K562 (cell line): ENCODE measurements at regions not wholly inside any gene's neighbourhood (a gene's known extent, or its start where the extent isn't known, plus 50 kb on each side); places are given as distances from the start of the nearest gene placed in this dataset.
A peak's percentile ranks its signal among the peaks of the same experiment; 100 is the strongest.

Experiments
- ATAC-seq: fragments of 200-7000 bp; cut with Tn5 transposase; 3 replicates; pipeline ENCODE4 v1.9.1; 2020; ENCODE audit warnings: moderate library complexity
- BruUV-seq: library from RNA; stranded (reverse); fragments of 400-500 nt; replicated peaks from 2 replicates; lab custom pipeline; 2021; lab: Mats Ljungman, UMichigan
- CTCF ChIA-PET: fragments of 300-600 bp; formaldehyde crosslinking; extraction: SDS; loops from one replicate; lab custom pipeline; 2021; ENCODE audit warnings: low intra/inter-chr PET ratio; lab: Yijun Ruan, JAX
- POLR2A ChIA-PET: fragments of 300-600, 350-650 bp; sonication (Branson Sonifier 250); formaldehyde crosslinking; extraction: SDS; loops from one replicate; lab custom pipeline; 2021; ENCODE audit warnings: antibody characterized with exemption, inconsistent platforms; lab: Yijun Ruan, JAX
- DNase-seq, 4 experiments: peaks; one replicate each; pipeline versions ENCODE4 v3.0.0 to v3.0.0-alpha.2; 2011 to 2018; ENCODE audit warnings: low spot score in 3 of 4, mixed read lengths in 3 of 4; ENCODE audit errors: extremely low read depth in 1 of 4
- FAIRE-seq: peaks from 2 replicates; lab custom pipeline; 2011; peaks lifted over from hg19 to GRCh38; lab: Jason Lieb, UNC
- H2AFZ ChIP-seq: 2 replicates; pipeline ENCODE4 v1.6.0; 2011; ENCODE audit warnings: low read depth, low read length, control low read depth, inconsistent platforms
- H3K27ac ChIP-seq: fragments of 200-600 bp; 3 replicates; pipeline ENCODE4 v1.8.0; 2011; ENCODE audit warnings: low read depth, mild to moderate bottlenecking, control low read depth, inconsistent platforms, low read length, moderate library complexity, mixed read lengths; ENCODE audit errors: extremely low read depth
- H3K27me3 ChIP-seq, 2 experiments: fragments of 300-600 bp in 1 of 2; 2 replicates in 1 of 2; 3 replicates in 1 of 2; pipeline versions ENCODE4 v1.6.0 to v1.8.0; 2011; ENCODE audit warnings: inconsistent platforms in 2 of 2, low read length in 2 of 2, mild to moderate bottlenecking in 1 of 2, mixed read lengths in 1 of 2, moderate library complexity in 1 of 2; ENCODE audit not compliant: control insufficient read depth in 2 of 2, insufficient read depth in 2 of 2
- H3K36me3 ChIP-seq: fragments of 300-600 bp; 3 replicates; pipeline ENCODE4 v1.8.0; 2011; ENCODE audit warnings: mild to moderate bottlenecking, low read length, inconsistent platforms; ENCODE audit not compliant: control insufficient read depth, insufficient read depth
- H3K4me1 ChIP-seq, 2 experiments: fragments of 200-600 bp in 1 of 2; replicated peaks in 1 of 2; 2 replicates in 1 of 2; 3 replicates in 1 of 2; pipeline versions ENCODE4 v1.5.1 to v1.8.0; 2011; ENCODE audit warnings: inconsistent platforms in 2 of 2, low read length in 2 of 2, mild to moderate bottlenecking in 1 of 2, mixed read lengths in 1 of 2, moderate library complexity in 1 of 2; ENCODE audit not compliant: control insufficient read depth in 2 of 2, insufficient read depth in 2 of 2
- H3K4me2 ChIP-seq: 2 replicates; pipeline ENCODE4 v1.6.1; 2011; ENCODE audit warnings: low read length, control low read depth, inconsistent platforms, mixed read lengths; ENCODE audit not compliant: insufficient read depth
- H3K4me3 ChIP-seq: fragments of 200-600 bp; sonication (generic), shearing (Covaris generic); 2 replicates; pipeline ENCODE4 v1.5.1; 2016; ENCODE audit warnings: control low read depth, inconsistent platforms
- H3K79me2 ChIP-seq: fragments of 200-600 bp; 3 replicates; pipeline ENCODE4 v1.8.0; 2011; ENCODE audit warnings: low read length, inconsistent platforms; ENCODE audit not compliant: control insufficient read depth, insufficient read depth
- H3K9ac ChIP-seq, 2 experiments: 2 replicates each; pipeline versions ENCODE4 v1.6.0 to v1.6.1; 2011; ENCODE audit warnings: low read depth in 2 of 2, low read length in 2 of 2, control low read depth in 1 of 2, inconsistent platforms in 1 of 2, mild to moderate bottlenecking in 1 of 2, mixed read lengths in 1 of 2; ENCODE audit not compliant: insufficient read depth in 1 of 2
- H3K9me1 ChIP-seq: one replicate; pipeline ENCODE4 v1.6.0; 2011; ENCODE audit warnings: inconsistent platforms, mild to moderate bottlenecking, low read length, moderate library complexity; ENCODE audit not compliant: control insufficient read depth, insufficient read depth
- H3K9me3 ChIP-seq: replicated peaks from 2 replicates; pipeline ENCODE4 v1.5.1; 2011; ENCODE audit warnings: low read depth, low read length, inconsistent platforms; ENCODE audit not compliant: control insufficient read depth, insufficient read depth
- H4K20me1 ChIP-seq: replicated peaks from 2 replicates; pipeline ENCODE4 v1.6.1; 2011; ENCODE audit warnings: low read length, inconsistent platforms, mixed read lengths; ENCODE audit not compliant: control insufficient read depth, insufficient read depth
- KAT2B ChIP-seq: IDR thresholded peaks from one replicate; pipeline ENCODE4 v1.6.1; 2012; ENCODE audit warnings: low read depth, mild to moderate bottlenecking, control low read depth, inconsistent platforms, low read length, moderate library complexity
- ZNF165 ChIP-seq: fragments of 250-450 bp; sonication (Bioruptor Pico); IDR thresholded peaks from 2 replicates; pipeline ENCODE4 v1.4.0; 2020; ENCODE audit warnings: borderline replicate concordance
- ZNF316 ChIP-seq: fragments of 450-650 bp; IDR thresholded peaks from 2 replicates; pipeline ENCODE4 v1.6.1; 2016
- WGBS: fragments of 100-300 bp; shearing (Covaris generic); methylation state at CpG from one replicate; pipeline ENCODE4 v1.1.6; 2016; ENCODE audit warnings: low coverage, mixed read lengths; ENCODE audit not compliant: insufficient coverage; ENCODE audit errors: missing lambda C conversion rate; 5-methylcytosine and 5-hydroxymethylcytosine counted together
- in situ Hi-C: fragments of 300-500 bp; cut with MboI; formaldehyde crosslinking; loops from 4 replicates; pipeline ENCODE4 v1.15.0; 2018; ENCODE audit warnings: inconsistent platforms, mixed read lengths
- intact Hi-C: fragments of 100-400 bp; cut with micrococcal nuclease; formaldehyde crosslinking; loops from 2 replicates; pipeline ENCODE4 v1.14.2; 2022
- TF ChIP-seq, protein P1 (sequence below): fragments of 450-650 bp; conservative IDR thresholded peaks from 2 replicates; pipeline ENCODE4 v1.6.1; 2016; ENCODE audit warnings: missing genetic modification characterization, low read depth, mild to moderate bottlenecking, control low read depth, missing compliant biosample characterization

DNA sequence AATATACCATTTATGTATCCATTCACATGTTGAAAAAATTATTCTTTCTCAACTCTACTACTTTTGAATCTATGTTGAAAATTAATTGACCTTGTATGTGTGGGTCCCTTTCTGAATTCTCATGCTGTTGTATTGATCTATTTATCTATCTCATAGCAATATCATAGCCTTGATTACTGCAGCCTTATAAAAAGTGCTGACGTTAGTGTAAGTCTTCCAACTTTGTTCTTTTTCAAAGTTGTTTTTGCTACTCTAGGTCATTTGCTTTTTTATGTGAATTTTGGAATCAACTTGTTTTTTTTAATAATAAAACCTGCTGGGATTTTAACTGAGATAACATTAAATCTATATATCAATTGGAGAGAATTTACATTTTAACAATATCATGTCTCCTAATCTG, 52.2 kb upstream of the PAX3 start:
- no peaks in the 10 kb centered on the region for H3K79me2 ChIP-seq

DNA sequence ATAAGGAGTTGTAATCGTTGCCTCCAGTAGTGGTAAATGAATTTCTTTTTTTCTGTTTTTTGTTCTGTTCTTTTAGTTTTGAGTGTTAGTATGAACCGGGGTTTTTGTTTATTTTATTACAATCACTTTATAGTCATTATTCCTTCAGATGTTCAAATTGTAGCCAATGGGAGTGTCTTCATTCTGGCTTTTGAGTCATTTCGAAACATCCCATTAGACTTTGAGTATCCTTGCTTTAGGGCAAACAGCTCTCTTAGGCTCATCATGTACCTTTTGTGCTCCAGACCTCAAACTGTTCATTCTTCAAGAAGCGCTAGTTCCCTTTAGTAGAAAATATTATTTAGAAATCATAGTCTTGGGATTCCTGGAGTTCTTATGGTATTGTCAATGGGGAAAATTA, 54.2 kb upstream of the PAX3 start:
- POLR2A ChIA-PET, result no interaction called here
- no TSS peak for BruUV-seq
- in situ Hi-C loops (no loop called here), intact Hi-C loops (no loop called here)
- no peaks in the 10 kb centered on the region for H4K20me1 ChIP-seq
- TF ChIP-seq KAT2B, result no peak
- no peak overlapping the region for H3K9ac ChIP-seq
- no peaks in the 10 kb centered on the region for H3K36me3 ChIP-seq
- H3K79me2 ChIP-seq, result no peaks in the 10 kb centered on the region
- H3K9me1 ChIP-seq, result no peaks in the 10 kb centered on the region
- H3K9me3 ChIP-seq, result no peaks in the 10 kb centered on the region
- H3K4me2 ChIP-seq, result no peak overlapping the region
- no peaks in the 10 kb centered on the region for H3K27me3 ChIP-seq
- H3K4me1 ChIP-seq, result no peaks in the 10 kb centered on the region
- 2% methylated on average over 4 of the region's 4 CpGs for WGBS
- no peak for ATAC-seq
- no peak overlapping the region for H3K4me3 ChIP-seq
- no peak overlapping the region for H2AFZ ChIP-seq
- no peak overlapping the region for H3K27ac ChIP-seq
- no peak for DNase-seq
- CTCF ChIA-PET, result no interaction called here
- FAIRE-seq, result no peak

More for the DNA sequence above, 52.2 kb upstream of the PAX3 start:
- CTCF ChIA-PET, result no interaction called here
- 0% methylated on average over 1 of the region's 1 CpG for WGBS
- in situ Hi-C loops (no loop called here), intact Hi-C loops (no loop called here)
- POLR2A ChIA-PET, result no interaction called here
- Histone ChIP-seq H3K36me3 (no peaks in the 10 kb centered on the region), H3K4me2 (no peak overlapping the region), H4K20me1 (no peaks in the 10 kb centered on the region), H2AFZ (no peak overlapping the region), H3K4me1 (no peaks in the 10 kb centered on the region), H3K9me1 (no peaks in the 10 kb centered on the region), H3K9ac (no peak overlapping the region), H3K27me3 (no peaks in the 10 kb centered on the region), H3K4me3 (no peak overlapping the region), H3K9me3 (no peaks in the 10 kb centered on the region), H3K27ac (no peak overlapping the region)
- no peak for DNase-seq
- no peak for FAIRE-seq
- TF ChIP-seq, protein P1, sequence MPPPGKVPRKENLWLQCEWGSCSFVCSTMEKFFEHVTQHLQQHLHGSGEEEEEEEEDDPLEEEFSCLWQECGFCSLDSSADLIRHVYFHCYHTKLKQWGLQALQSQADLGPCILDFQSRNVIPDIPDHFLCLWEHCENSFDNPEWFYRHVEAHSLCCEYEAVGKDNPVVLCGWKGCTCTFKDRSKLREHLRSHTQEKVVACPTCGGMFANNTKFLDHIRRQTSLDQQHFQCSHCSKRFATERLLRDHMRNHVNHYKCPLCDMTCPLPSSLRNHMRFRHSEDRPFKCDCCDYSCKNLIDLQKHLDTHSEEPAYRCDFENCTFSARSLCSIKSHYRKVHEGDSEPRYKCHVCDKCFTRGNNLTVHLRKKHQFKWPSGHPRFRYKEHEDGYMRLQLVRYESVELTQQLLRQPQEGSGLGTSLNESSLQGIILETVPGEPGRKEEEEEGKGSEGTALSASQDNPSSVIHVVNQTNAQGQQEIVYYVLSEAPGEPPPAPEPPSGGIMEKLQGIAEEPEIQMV (tag), result no peak
- TF ChIP-seq ZNF165 (CRISPR knock-in tag) (no peak), ZNF316 (peak; percentile 5; the same call in 1 of the 2 replicates)
- no peak for ATAC-seq
- BruUV-seq, result no TSS peak
